ENCODE measurements at regions not wholly inside any gene's neighbourhood (a gene's known extent, or its start where the extent isn't known, plus 50 kb on each side); places are given as distances from the start of the nearest gene placed in this dataset.

DNA sequence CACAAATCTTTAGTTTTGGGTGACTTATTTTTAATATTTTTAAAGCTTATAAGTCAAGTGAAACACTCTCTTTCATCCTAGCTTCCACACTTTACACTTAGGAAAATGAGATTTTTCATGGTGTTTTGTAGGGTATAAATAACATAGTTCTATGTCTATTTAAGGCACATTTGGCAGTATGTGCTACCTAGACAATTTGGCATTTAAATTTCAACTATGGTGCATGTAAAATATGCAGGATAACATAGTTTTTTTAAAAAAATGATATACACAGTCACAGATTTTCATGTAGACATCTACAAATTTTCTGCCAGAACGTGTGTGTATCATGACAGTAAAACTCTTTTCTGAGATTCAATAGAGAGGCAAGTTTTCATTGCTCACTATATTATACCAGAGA lies 115.1 kb upstream of the MAP3K7 start:
- TF ChIP-seq, protein P1, sequence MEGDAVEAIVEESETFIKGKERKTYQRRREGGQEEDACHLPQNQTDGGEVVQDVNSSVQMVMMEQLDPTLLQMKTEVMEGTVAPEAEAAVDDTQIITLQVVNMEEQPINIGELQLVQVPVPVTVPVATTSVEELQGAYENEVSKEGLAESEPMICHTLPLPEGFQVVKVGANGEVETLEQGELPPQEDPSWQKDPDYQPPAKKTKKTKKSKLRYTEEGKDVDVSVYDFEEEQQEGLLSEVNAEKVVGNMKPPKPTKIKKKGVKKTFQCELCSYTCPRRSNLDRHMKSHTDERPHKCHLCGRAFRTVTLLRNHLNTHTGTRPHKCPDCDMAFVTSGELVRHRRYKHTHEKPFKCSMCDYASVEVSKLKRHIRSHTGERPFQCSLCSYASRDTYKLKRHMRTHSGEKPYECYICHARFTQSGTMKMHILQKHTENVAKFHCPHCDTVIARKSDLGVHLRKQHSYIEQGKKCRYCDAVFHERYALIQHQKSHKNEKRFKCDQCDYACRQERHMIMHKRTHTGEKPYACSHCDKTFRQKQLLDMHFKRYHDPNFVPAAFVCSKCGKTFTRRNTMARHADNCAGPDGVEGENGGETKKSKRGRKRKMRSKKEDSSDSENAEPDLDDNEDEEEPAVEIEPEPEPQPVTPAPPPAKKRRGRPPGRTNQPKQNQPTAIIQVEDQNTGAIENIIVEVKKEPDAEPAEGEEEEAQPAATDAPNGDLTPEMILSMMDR (IDR thresholded peaks at IDR 0.05; ENCODE audit: low read depth, low read length, missing input control), result no peak
- TF ChIP-seq, protein P2, sequence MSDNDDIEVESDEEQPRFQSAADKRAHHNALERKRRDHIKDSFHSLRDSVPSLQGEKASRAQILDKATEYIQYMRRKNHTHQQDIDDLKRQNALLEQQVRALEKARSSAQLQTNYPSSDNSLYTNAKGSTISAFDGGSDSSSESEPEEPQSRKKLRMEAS (IDR thresholded peaks at IDR 0.05), result no peak
- TF ChIP-seq EGR1 (IDR thresholded peaks at IDR 0.05; ENCODE audit: low read depth in 2 of 2), result no peak

Measured in liver (tissue), 3 donors.